ENCODE measurements at regions not wholly inside any gene's neighbourhood (a gene's known extent, or its start where the extent isn't known, plus 50 kb on each side); places are given as distances from the start of the nearest gene placed in this dataset.

GRCh38 chr2:7840651-7841380 lies 841.0 kb upstream of the ID2 start:
- TF ChIP-seq EP300 (IDR thresholded peaks at IDR 0.05; ENCODE audit: borderline replicate concordance) = no peak
- no peak for TF ChIP-seq RAD21 (IDR thresholded peaks at IDR 0.05; ENCODE audit: low read depth)
- no peak for TF ChIP-seq MAX (IDR thresholded peaks at IDR 0.05)
- TF ChIP-seq TEAD4 (IDR thresholded peaks at IDR 0.05) = no peak
- no peak for TF ChIP-seq REST (IDR thresholded peaks at IDR 0.05; ENCODE audit: low read depth)
